Hepatocyte (in vitro differentiated cells): ENCODE measurements at regions not wholly inside any gene's neighbourhood (a gene's known extent, or its start where the extent isn't known, plus 50 kb on each side); places are given as distances from the start of the nearest gene placed in this dataset.

ENCODE experiments used
- DNase-seq: peaks from one replicate; pipeline ENCODE4 v3.0.0-alpha.2; 2016; ENCODE audit warnings: low spot score
- H2AFZ ChIP-seq: fragments of 200-600 bp; sonication (generic); 2 replicates; pipeline ENCODE4 v1.6.0; 2016; ENCODE audit warnings: antibody characterized with exemption, mild to moderate bottlenecking
- H3K27ac ChIP-seq: fragments of 200-600 bp; sonication (generic); 2 replicates; pipeline ENCODE4 v1.5.1; 2016; ENCODE audit warnings: mild to moderate bottlenecking
- H3K27me3 ChIP-seq: fragments of 200-600 bp; sonication (generic); 2 replicates; pipeline ENCODE4 v1.6.1; 2016
- H3K36me3 ChIP-seq: fragments of 200-600 bp; sonication (generic); replicated peaks from 2 replicates; pipeline ENCODE4 v1.5.1; 2016; ENCODE audit warnings: low read depth; ENCODE audit not compliant: insufficient read depth
- H3K4me1 ChIP-seq: fragments of 200-600 bp; sonication (generic); 2 replicates; pipeline ENCODE4 v1.5.1; 2016; ENCODE audit warnings: mild to moderate bottlenecking, moderate library complexity; ENCODE audit not compliant: insufficient read depth
- H3K4me2 ChIP-seq: fragments of 200-600 bp; sonication (generic); 2 replicates; pipeline ENCODE4 v1.6.0; 2016
- H3K4me3 ChIP-seq: fragments of 200-600 bp; sonication (generic); 2 replicates; pipeline ENCODE4 v1.5.1; 2016; ENCODE audit warnings: mild to moderate bottlenecking
- H3K79me2 ChIP-seq: fragments of 200-600 bp; sonication (generic); 2 replicates; pipeline ENCODE4 v1.6.0; 2017; ENCODE audit warnings: mild to moderate bottlenecking
- H3K9me2 ChIP-seq: fragments of 200-600 bp; sonication (generic); replicated peaks from 2 replicates; pipeline ENCODE4 v1.6.0; 2017; ENCODE audit warnings: mild to moderate bottlenecking; ENCODE audit not compliant: insufficient read depth
- H3K9me3 ChIP-seq: fragments of 200-600 bp; sonication (generic); 2 replicates; pipeline ENCODE4 v1.5.1; 2016; ENCODE audit warnings: low read depth, mild to moderate bottlenecking
- H4K20me1 ChIP-seq: fragments of 200-600 bp; sonication (generic); 2 replicates; pipeline ENCODE4 v1.6.0; 2016; ENCODE audit warnings: mild to moderate bottlenecking; ENCODE audit not compliant: insufficient read depth, poor library complexity, severe bottlenecking
- CTCF ChIP-seq: fragments of 200-600 bp; sonication (generic); IDR thresholded peaks from 2 replicates; pipeline ENCODE4 v1.5.1; 2016; ENCODE audit warnings: antibody characterized with exemption, mild to moderate bottlenecking; ENCODE audit not compliant: poor library complexity
- EZH2 ChIP-seq: fragments of 200-600 bp; sonication (generic); IDR thresholded peaks from 2 replicates; pipeline ENCODE4 v1.6.1; 2016; ENCODE audit warnings: antibody characterized with exemption, mild to moderate bottlenecking, borderline replicate concordance
- EZH2phosphoT487 ChIP-seq: fragments of 200-600 bp; sonication (generic); IDR thresholded peaks from one replicate; pipeline ENCODE4 v1.6.1; 2018; ENCODE audit warnings: antibody characterized with exemption, mild to moderate bottlenecking, low read depth, moderate library complexity; ENCODE audit not compliant: unreplicated experiment, severe bottlenecking
- WGBS: methylation state at CpG from one replicate; pipeline ENCODE4 v1.1.6; 2016; ENCODE audit warnings: low lambda C conversion rate; ENCODE audit errors: missing lambda C conversion rate; 5-methylcytosine and 5-hydroxymethylcytosine counted together

DNA sequence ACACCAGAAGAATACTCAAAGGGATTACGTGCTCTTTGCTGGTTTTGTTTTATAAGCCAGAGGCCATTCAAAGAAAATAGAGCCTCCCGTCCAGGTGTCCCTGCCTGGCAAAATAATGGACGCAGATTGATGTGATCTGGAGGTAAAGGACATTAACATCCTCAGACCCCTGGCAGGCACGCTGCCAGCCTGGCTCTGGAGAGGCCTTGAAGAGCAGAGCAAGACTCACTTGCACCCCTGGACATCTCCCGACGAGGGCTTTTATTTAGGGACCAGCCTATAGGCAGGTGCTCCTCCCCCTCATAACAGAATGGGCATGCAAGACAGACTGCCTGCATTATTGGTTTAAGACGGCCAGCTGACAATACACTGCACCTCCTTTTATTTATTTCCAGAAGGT, 291.3 kb downstream of the BCL11A start:
- Histone ChIP-seq H3K27ac (no peak overlapping the region), H3K4me3 (no peak overlapping the region), H4K20me1 (no peaks in the 10 kb centered on the region), H3K4me1 (no peaks in the 10 kb centered on the region), H2AFZ (no peak overlapping the region), H3K4me2 (no peak overlapping the region), H3K9me3 (no peaks in the 10 kb centered on the region), H3K79me2 (no peaks in the 10 kb centered on the region), H3K36me3 (no peaks in the 10 kb centered on the region), H3K27me3 (no peaks in the 10 kb centered on the region), H3K9me2 (no peaks in the 10 kb centered on the region)
- TF ChIP-seq CTCF (no peak), EZH2 (no peak), EZH2phosphoT487 (no peak)
- 63% methylated on average over 7 of the region's 7 CpGs for WGBS
- DNase-seq = no peak

GRCh38 chr2:60260639-60261296, 292.7 kb downstream of the BCL11A start:
- H3K4me1 ChIP-seq = no peaks in the 10 kb centered on the region
- H3K36me3 ChIP-seq = no peaks in the 10 kb centered on the region
- 80% methylated on average over 13 of the region's 13 CpGs for WGBS
- no peak overlapping the region for H3K27ac ChIP-seq
- H3K27me3 ChIP-seq = no peaks in the 10 kb centered on the region
- H4K20me1 ChIP-seq = no peaks in the 10 kb centered on the region
- no peaks in the 10 kb centered on the region for H3K9me2 ChIP-seq
- H3K9me3 ChIP-seq = no peaks in the 10 kb centered on the region
- H3K79me2 ChIP-seq = no peaks in the 10 kb centered on the region
- no peak overlapping the region for H2AFZ ChIP-seq
- H3K4me3 ChIP-seq = no peak overlapping the region
- TF ChIP-seq EZH2 (no peak), EZH2phosphoT487 (no peak), CTCF (no peak)
- H3K4me2 ChIP-seq = no peak overlapping the region
- no peak for DNase-seq

DNA sequence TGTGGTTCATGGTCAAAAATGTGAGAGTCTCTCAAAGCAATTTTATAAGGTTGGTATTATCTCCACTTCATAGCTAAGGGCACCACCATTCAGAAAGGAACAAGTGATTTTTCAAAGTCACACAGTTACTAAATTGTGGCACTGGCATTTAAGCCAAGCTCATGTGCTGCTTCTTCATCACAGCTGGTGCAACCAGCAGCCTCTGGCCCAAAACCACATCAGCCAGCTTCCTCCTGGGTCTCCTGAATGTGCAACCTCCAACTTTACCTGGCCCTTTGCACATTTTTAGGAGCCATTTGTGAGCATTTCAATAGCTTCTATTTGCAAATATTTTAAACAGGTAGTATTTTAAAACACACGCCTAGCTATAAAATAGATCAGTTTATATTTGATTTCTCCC, 293.7 kb downstream of the BCL11A start:
- no peaks in the 10 kb centered on the region for H3K36me3 ChIP-seq
- DNase-seq = no peak
- WGBS = 100% methylated on average over 1 of the region's 1 CpG

More for the DNA sequence above, 293.7 kb downstream of the BCL11A start:
- no peak overlapping the region for H2AFZ ChIP-seq
- H3K79me2 ChIP-seq = no peaks in the 10 kb centered on the region
- TF ChIP-seq CTCF (no peak), EZH2phosphoT487 (no peak), EZH2 (no peak)
- no peak overlapping the region for H3K27ac ChIP-seq
- no peak overlapping the region for H3K4me2 ChIP-seq
- no peaks in the 10 kb centered on the region for H3K9me2 ChIP-seq
- H4K20me1 ChIP-seq = no peaks in the 10 kb centered on the region
- no peak overlapping the region for H3K4me3 ChIP-seq
- H3K27me3 ChIP-seq = no peaks in the 10 kb centered on the region
- H3K4me1 ChIP-seq = no peaks in the 10 kb centered on the region
- H3K9me3 ChIP-seq = no peaks in the 10 kb centered on the region
